ENCODE measurements at regions not wholly inside any gene's neighbourhood (a gene's known extent, or its start where the extent isn't known, plus 50 kb on each side); places are given as distances from the start of the nearest gene placed in this dataset.
A peak's percentile ranks its signal among the peaks of the same experiment; 100 is the strongest.

DNA sequence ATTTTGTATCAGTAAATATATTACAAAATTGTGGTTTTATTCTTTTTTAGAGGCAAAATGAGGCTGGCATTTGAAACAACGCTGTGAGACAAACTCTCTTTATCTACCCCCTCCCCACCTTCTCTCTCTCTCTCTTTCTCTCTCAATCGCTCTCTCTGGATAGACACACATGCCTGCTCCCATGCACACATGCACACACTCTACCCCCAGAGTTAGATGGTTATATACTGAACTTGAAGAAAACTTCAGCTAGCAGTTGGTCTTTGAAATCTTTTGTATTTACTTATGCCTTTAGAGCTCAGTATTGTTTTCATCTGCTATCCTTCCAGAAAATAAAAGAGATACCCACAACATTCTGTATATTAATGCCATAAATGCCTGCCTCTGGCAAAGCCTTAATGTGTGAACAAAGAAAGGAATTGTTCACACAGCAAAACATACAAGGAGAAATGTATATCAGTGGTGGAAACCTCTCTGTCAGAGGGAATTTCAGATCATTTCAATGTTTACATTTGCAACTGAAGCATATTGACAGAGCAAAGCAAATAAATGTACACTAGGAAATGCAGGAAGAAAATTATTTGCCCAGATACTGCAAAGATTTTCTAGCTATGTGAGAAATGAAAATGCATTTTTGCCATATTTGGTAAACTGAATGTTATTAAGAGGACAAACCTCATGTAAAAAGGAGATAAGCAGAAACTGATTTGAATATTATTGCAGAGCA, 217.0 kb upstream of the UBE2E3 start:
- no peaks in the 10 kb centered on the region for H3K9me3 ChIP-seq (ENCODE audit: control insufficient read depth, insufficient read depth, low read length)
- H3K4me3 ChIP-seq (ENCODE audit: low read depth, low read length): no peak overlapping the region
- TF ChIP-seq, protein P1, sequence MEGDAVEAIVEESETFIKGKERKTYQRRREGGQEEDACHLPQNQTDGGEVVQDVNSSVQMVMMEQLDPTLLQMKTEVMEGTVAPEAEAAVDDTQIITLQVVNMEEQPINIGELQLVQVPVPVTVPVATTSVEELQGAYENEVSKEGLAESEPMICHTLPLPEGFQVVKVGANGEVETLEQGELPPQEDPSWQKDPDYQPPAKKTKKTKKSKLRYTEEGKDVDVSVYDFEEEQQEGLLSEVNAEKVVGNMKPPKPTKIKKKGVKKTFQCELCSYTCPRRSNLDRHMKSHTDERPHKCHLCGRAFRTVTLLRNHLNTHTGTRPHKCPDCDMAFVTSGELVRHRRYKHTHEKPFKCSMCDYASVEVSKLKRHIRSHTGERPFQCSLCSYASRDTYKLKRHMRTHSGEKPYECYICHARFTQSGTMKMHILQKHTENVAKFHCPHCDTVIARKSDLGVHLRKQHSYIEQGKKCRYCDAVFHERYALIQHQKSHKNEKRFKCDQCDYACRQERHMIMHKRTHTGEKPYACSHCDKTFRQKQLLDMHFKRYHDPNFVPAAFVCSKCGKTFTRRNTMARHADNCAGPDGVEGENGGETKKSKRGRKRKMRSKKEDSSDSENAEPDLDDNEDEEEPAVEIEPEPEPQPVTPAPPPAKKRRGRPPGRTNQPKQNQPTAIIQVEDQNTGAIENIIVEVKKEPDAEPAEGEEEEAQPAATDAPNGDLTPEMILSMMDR (IDR thresholded peaks at IDR 0.05; ENCODE audit: low read depth, low read length): no peak
- no peak for DNase-seq (ENCODE audit: low read depth, low spot score)
- ChIA-PET CTCF (interaction anchor here (0.7 kb wide), 1 partner anchor 638 kb away, joined by 4 read pairs; no protein-coding TSS in a partner anchor), POLR2A (no interaction called here)
- no peak overlapping the region for H3K27ac ChIP-seq (ENCODE audit: low read depth, low read length)
- no peaks in the 10 kb centered on the region for H3K27me3 ChIP-seq (ENCODE audit: control insufficient read depth, insufficient read depth, low read length)

DNA sequence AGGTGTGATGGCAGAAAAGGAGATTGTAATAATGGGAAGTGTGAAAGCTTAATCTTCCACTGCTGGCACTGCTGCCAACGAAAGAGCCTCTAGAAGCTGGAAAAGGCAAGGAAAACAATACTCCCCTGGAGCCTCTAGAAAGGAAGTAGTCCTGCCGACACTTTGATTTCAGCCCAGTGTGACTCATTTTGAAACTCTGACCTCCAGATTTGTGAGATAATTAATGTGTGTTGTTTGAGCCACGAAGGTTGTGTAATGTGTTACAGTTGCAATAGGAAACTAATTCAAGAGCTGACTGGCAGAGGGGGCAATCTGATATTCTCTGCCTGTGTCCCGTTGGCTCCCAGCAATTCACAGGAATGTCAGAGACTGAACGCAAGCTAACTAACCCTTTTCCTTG, 219.2 kb upstream of the UBE2E3 start:
- TF ChIP-seq, protein P1 (IDR thresholded peaks at IDR 0.05; ENCODE audit: low read depth, low read length): no peak
- Histone ChIP-seq H3K27me3 (ENCODE audit: control insufficient read depth, insufficient read depth, low read length) (no peaks in the 10 kb centered on the region), H3K27ac (ENCODE audit: low read depth, low read length) (no peak overlapping the region), H3K9me3 (ENCODE audit: control insufficient read depth, insufficient read depth, low read length) (no peaks in the 10 kb centered on the region), H3K4me3 (ENCODE audit: low read depth, low read length) (no peak overlapping the region)
- ChIA-PET CTCF (no interaction called here), POLR2A (no interaction called here)
- no peak for DNase-seq (ENCODE audit: low read depth, low spot score)

DNA sequence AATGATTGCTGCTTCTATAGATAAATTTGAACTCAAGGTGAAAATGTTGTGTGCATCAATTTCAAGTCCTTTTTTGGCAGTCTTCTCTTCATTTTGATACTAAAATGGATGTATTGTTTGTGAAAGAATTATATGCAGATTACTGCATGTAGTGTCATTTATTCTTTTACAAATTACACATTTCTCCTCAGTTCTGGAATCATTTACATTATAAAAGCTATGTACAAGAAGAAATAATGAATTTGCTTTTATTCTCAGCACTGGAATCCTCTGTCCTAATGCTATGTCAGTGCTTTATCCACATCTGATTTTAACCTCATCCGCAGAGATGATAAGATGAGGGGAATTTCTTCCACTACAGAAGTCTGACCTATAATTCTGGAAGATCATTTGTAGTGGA, 220.8 kb upstream of the UBE2E3 start:
- CTCF ChIA-PET: no interaction called here
- no peak overlapping the region for H3K4me3 ChIP-seq (ENCODE audit: low read depth, low read length)
- TF ChIP-seq, protein P1 (IDR thresholded peaks at IDR 0.05; ENCODE audit: low read depth, low read length): no peak
- no peak overlapping the region for H3K27ac ChIP-seq (ENCODE audit: low read depth, low read length)
- H3K9me3 ChIP-seq (ENCODE audit: control insufficient read depth, insufficient read depth, low read length): no peaks in the 10 kb centered on the region
- H3K27me3 ChIP-seq (ENCODE audit: control insufficient read depth, insufficient read depth, low read length): no peaks in the 10 kb centered on the region
- POLR2A ChIA-PET: no interaction called here
- DNase-seq (ENCODE audit: low read depth, low spot score): no peak

DNA sequence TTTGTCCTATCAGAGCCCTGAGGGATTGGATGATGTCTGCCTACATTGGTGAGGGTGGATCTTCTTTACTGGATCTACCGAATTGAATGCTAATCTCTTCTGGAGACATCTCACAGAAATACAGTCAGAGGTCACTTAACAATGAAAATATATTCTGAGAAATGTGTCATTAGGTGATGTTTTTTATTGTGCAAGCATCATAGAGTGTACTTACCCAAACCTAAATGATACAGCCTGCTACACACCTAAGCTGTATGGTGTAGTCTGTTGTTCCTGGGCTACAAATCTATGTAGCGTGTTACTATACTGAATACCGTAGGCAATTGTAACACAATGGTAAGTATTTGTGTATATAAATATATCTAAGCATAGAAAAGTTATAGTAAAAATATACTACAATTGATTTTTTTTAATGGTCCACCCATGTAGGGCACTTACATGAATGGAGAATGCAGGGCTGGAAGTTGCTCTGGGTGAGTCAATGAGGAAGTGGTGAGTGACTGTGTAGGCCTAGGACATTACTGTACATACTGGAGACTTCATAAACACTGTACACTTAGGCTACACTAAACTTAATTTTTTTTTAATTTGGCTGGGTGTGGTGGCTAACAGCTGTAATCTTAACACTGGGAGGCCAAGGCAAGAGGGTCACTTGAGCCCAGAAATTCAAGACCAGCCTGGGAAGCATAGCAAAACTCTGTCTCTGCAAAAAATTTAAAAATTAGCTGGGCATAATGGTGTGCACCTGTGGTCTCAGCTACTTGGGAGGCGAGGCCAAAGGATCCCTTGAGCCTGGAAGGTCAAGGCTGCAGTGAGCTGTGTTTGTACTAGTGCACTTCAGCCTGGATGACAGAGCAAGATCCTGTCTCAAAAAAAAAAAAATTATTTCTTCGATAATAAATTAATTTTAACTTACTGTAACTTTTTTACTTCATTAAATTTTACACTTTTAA, 226.3 kb upstream of the UBE2E3 start:
- no peak overlapping the region for H3K4me3 ChIP-seq (ENCODE audit: low read depth, low read length)
- H3K27me3 ChIP-seq (ENCODE audit: control insufficient read depth, insufficient read depth, low read length): no peaks in the 10 kb centered on the region
- peak; percentile 10 for DNase-seq (ENCODE audit: low read depth, low spot score)
- ChIA-PET CTCF (interaction anchor here (0.6 to 1.4 kb wide), 2 partner anchors 140 to 226 kb away, joined by 3 read pairs; partner anchors contain the start of gene UBE2E3), POLR2A (no interaction called here)
- no peaks in the 10 kb centered on the region for H3K9me3 ChIP-seq (ENCODE audit: control insufficient read depth, insufficient read depth, low read length)
- no peak overlapping the region for H3K27ac ChIP-seq (ENCODE audit: low read depth, low read length)
- TF ChIP-seq, protein P1 (IDR thresholded peaks at IDR 0.05; ENCODE audit: low read depth, low read length): no peak
